HG02938 (cell line): ENCODE measurements at regions not wholly inside any gene's neighbourhood (a gene's known extent, or its start where the extent isn't known, plus 50 kb on each side); places are given as distances from the start of the nearest gene placed in this dataset.

Experiments used
- ATAC-seq: cut with Tn5 transposase; IDR thresholded peaks from one replicate; pipeline ENCODE4 v1.9.1; 2021; ENCODE audit warnings: mild to moderate bottlenecking, moderate library complexity; ENCODE audit not compliant: unreplicated experiment

DNA sequence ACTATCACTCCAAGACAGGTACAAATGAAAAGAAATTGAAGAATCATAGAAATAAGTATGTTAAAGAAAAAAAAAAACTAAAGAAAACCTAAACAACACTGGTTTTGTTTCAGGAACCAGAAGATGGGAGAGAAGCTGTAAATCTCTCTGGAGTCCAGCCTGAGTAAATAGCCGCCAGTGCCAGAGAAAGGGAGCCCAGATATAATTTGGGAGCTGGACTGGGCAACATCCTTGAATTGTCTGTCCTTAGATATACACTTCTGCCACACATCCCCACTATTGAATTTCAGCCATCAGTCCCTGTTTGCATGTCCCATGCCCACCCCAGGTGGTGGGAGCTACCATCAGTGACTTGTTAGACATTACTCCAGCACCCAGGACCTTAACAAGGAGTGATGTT lies 979.6 kb downstream of the DTWD2 start:
- no peak for ATAC-seq

- ATAC-seq = no peak
Measured at GRCh38 chr5:118007262-118007661, 981.1 kb downstream of the DTWD2 start.

DNA sequence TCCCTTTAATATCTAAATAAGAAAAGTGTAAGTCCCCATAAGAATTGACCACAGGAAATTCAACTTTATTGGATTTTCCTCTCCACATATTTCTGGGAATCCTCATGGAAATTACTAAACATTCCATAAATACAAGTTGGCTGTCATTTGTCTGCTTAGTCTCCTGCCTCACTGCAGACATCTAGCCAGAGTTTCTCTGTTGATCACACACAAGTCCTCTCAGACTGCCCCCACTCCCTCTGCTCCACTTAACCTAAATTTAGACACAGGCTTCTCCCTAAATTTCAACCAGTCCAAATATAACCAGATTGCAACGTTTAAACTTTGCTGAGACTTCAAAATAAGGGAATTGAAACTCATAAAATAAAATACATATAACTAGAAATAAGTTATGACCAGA lies 982.1 kb downstream of the DTWD2 start:
- no peak for ATAC-seq

DNA sequence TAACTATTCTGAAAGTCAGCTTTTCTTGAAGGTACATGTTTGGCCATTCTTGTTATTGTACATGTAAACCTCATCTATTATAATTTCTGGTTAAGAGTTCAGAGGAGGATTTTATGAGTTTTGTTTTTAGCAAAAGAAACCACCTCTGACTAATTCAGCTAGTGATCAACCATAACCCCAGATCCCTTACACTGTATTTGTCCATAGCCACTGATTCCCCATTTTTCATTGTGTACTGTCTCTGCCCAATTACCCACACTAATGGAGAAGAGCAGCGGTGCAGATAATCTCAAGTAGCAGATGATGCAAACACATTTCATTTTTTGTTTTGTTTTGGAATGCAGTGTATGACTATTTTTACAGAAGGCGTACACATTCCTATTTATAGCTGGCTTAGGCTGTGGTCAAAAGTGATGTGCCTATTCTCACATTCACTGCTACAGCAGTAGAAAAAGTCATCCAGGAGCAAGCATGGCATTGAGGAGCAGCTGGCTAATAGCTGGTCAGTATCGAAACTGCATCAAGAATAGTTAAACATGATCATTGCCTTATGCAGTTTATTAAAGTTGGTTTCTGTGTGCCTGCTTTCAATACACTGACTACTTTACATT lies 988.3 kb downstream of the DTWD2 start:
- ATAC-seq = peak; percentile 70

DNA sequence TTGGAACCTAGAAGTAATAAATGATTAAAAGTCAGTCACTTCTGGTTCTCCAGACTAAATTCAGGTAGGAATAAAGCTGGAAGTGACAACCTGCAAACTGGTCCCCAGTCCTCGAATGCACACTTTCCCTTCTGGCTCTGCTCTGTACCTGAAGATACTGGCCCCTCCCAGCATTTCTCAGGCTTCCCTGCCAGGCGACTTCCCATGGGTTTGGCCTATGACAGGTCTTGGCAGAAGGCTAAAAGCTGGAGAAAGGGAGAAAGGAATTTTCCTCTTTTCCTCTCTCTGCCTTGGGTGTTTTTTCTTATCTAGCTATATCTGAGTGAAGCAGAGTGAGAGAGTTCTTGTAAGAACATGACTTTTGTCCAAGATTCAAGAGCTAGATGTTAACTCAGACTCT lies 1005.7 kb downstream of the DTWD2 start:
- no peak for ATAC-seq

GRCh38 chr5:117973785-117974184 lies 1014.6 kb downstream of the DTWD2 start:
- ATAC-seq = no peak

DNA sequence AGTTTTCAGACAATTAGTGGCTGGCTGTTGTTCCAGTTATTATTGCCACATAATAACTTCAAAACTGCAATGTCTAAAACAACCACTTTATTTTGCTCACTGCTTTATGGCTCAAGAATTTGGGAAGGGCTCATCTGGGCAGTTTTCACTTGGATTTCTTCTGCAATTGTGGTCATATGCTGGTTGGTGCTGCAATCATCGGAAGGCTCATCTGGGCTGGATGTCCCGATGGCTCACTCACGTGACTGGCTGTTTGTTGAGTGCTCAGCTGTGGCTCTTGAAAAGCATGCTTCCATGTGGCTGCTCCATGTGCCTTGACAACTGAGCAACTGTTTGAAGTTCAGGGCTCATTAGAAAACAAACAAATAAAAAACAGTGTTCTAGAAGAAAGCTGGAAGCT lies 1032.5 kb downstream of the DTWD2 start:
- ATAC-seq = no peak

- no peak for ATAC-seq
Measured at GRCh38 chr5:117954331-117954730, 1034.0 kb downstream of the DTWD2 start.

- no peak for ATAC-seq
Measured at GRCh38 chr5:117953272-117953671, 1035.1 kb downstream of the DTWD2 start.

DNA sequence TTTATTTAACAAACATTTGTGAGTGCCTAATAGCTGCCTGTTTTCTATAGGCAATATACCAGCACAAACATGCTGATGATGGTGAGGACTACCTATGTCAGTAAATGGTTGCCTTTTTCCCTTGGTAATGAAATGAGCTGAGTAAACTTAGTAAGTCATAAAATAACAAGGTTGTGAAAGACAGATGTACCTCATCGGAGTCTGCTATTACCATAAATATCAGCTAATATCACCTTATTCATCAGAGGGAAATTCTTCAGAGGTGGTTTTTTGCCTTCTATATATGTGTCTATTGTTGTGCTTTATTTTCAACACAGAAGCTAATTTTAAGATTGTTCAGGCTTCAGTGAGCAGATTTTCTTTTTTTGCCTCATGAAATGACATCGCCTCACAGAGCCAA lies 1040.5 kb downstream of the DTWD2 start:
- no peak for ATAC-seq

DNA sequence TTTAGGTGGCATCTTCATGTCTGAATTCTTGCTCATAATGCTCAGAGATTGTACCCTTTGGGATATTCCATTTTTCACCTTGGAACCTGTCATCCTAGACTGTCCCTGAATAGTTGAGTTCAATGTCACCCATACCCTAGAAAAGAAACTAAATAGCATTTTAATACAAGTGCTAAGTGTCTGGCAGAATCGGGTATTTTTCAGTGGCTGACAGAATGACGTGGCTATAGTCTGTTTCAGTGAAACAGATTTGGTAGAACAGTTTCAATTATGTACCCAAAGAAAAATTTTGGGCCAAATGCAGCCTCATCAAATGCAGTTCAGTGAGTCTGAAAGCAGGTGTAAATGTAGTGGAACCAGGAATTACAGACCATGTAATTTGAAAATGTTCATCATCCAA lies 1041.2 kb downstream of the DTWD2 start:
- no peak for ATAC-seq

GRCh38 chr5:117945258-117945657 lies 1043.1 kb downstream of the DTWD2 start:
- no peak for ATAC-seq

GRCh38 chr5:117943541-117943940 lies 1044.8 kb downstream of the DTWD2 start:
- no peak for ATAC-seq

DNA sequence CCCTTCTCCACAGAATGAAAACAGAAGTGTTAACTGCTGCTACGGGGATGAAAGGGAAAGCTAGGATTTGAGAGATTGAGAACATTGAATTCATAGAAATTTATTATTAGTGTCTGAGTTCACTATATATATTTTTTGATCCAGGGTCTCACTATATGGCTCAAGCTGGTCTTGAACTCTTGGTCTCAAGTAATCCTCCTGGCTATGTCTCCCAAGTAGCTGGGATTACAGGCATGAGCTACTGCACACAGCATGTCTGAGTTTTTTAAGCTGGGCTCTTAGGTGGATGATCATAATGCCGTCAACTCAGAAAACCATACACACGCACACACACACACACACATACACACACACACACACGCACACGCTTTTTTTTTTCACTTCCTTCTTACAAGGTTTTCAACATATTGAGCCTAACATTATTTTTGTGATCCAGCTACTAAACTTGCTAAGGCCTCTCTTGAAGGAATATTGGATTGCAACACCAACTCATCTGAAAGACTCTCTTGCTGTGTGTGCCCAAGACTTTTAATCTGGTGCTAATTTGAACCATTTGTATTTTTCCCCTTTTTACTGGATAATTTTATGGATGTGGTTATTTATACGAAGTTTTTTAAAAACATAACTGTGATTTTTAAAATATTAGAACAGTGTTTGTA lies 1045.4 kb downstream of the DTWD2 start:
- ATAC-seq = no peak

DNA sequence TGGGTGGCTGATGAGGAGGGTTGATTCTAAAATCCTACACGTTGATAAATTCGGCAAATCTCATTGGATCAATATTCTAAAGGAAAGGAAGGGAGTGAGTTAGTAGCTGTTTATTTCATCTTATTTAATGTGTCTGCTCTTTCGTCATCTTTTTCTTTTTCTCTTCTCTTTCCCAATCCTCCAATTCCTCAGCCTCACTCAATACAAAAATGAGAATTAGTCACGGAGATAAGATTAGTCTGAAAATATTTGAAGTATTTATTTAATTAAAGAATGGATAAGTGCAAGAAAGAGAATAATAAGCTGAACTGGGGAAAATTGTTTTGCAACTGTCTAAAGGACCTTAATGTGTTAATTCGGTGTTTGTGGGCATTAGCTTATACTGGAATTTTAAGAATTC lies 1095.1 kb downstream of the DTWD2 start:
- no peak for ATAC-seq

DNA sequence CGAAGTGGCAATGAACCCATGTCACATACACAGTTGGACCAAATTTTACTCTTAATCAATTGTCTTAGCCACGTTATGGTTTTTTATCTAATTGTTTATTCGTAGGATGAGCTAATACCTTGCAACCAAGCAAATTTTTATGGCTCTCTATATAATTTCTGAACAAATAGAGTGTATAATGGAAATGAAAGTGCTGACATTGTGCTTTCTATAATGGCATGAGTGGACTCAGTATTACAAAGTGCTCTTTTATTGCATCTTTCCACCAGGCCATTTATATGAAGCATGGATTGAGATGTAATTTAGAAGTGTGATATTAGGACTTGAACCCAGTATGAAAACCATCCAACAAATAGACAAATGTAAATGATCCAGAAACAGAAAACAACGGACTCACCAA lies 1096.0 kb downstream of the DTWD2 start:
- no peak for ATAC-seq

- no peak for ATAC-seq
Measured at GRCh38 chr5:117889596-117889995, 1098.8 kb downstream of the DTWD2 start.

GRCh38 chr5:117888688-117889087 lies 1099.7 kb downstream of the DTWD2 start:
- ATAC-seq = peak; percentile 93

DNA sequence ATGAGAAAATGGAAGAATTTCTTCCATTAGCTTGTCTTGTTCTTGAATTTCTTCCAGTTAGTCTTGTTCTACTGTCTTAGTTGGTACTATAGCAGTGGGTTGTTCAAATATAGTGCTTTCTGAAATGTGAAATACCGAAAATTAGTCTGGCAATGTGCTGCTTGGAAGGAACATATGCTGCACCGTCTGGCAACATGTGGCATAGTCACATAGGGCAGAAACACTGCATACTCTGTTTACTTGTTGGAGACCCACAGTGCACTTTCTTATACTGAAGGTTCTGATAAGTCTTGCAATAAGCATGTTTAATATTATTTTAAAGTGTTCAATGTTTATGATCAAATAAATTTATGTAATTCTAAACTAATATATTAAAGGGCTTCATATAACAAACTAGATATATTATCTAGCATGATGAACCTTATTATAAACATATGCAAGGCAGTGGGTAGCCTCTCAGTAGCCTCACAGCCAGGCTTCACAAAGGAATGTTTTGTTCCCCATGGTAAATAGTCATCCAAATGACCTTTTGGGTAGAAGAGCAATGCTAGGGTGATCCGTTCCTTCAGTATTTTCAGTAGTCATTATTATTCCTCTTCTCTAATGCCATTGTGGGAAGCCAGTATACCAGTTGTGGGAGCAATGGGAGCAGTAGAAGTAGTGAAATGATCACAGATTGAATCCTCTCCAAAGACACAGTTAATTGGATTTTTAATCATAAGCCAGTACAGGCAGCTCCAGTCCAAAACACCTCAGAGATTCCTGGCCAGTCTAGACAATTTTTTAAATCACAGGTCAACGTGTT lies 1106.7 kb downstream of the DTWD2 start:
- no peak for ATAC-seq

- ATAC-seq = no peak
Measured at GRCh38 chr5:117880932-117881331, 1107.4 kb downstream of the DTWD2 start.

DNA sequence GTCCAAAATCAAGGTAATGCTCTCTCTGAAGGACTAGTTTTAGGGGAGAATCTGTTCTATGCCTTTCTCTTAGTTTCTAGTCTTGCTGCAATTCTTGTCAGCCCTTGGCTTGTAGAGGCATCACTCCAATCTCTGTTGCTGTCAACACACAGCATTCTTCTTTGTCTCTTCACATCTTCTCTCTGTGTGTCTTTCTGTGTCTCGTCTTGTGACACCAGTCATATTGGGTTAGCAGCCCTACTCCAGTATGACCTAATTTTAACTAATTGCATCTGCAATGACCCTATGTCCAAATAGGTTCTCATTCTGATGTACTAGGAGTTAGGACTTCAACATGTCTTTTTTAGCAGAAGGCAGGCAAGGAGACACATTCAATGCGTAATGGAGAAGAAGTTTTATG lies 1110.6 kb downstream of the DTWD2 start:
- ATAC-seq = no peak

GRCh38 chr5:117872798-117873368 lies 1115.5 kb downstream of the DTWD2 start:
- ATAC-seq = no peak
